ENCODE measurements at regions not wholly inside any gene's neighbourhood (a gene's known extent, or its start where the extent isn't known, plus 50 kb on each side); places are given as distances from the start of the nearest gene placed in this dataset.

DNA sequence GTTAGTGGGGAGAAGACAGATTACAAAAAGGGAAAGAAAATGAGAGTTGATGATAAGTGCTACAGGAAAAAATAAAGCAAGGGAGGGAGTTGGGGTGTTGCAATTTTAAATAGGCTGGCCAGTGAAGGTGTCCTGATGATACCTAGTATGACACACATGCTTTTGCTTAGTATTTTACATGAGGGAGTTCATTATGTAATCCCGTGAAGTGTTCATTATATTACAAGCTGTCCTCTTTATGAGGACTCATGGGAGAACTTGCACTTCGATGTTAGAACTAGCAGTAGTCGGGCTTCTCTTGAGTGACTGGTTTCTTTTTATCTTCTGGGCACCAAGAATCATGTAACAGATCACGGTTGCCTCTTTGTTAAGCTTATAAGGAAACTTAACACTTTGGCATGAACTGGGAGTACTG, 102.3 kb upstream of the MTPN start:
- Histone ChIP-seq H2BK20ac (ENCODE audit: low read length) (no peak overlapping the region), H3K4me3 (ENCODE audit: extremely low read depth in 1 of 4, insufficient read depth in 2 of 4, low read depth in 3 of 4, low read length in 4 of 4) (no peak overlapping the region), H3K79me2 (ENCODE audit: control insufficient read depth in 1 of 2, insufficient read depth in 2 of 2, low read length in 2 of 2) (no peaks in the 10 kb centered on the region), H3K23me2 (ENCODE audit: low read depth, low read length) (no peaks in the 10 kb centered on the region), H2BK12ac (ENCODE audit: low read depth, low read length) (no peak overlapping the region), H3K18ac (ENCODE audit: extremely low read depth, low read length) (no peak overlapping the region), H3K79me1 (ENCODE audit: low read depth, low read length) (no peaks in the 10 kb centered on the region), H3K14ac (ENCODE audit: insufficient read length) (no peak overlapping the region), H4K91ac (replicated peaks; ENCODE audit: insufficient read length, low read length) (no peak overlapping the region), H3K36me3 (ENCODE audit: control insufficient read depth in 2 of 4, insufficient read depth in 4 of 4, low read length in 3 of 4) (no peaks in the 10 kb centered on the region), H3K56ac (replicated peaks; ENCODE audit: insufficient read length, low read depth, low read length) (no peak overlapping the region), H3K9ac (replicated peaks in 1 of 4; ENCODE audit: extremely low read depth in 1 of 4, low read depth in 3 of 4, low read length in 3 of 4) (no peak overlapping the region), H3K4ac (replicated peaks; ENCODE audit: insufficient read length, low read depth, low read length) (no peak overlapping the region), H4K5ac (ENCODE audit: insufficient read length, low read depth, low read length) (no peak overlapping the region), H3K27me3 (replicated peaks in 1 of 4; ENCODE audit: control insufficient read depth in 3 of 4, extremely low read depth in 1 of 4, insufficient read depth in 3 of 4, low read length in 3 of 4) (no peaks in the 10 kb centered on the region), H3K23ac (ENCODE audit: insufficient read length) (no peak overlapping the region), H2BK5ac (ENCODE audit: low read depth, low read length) (no peak overlapping the region), H2BK15ac (ENCODE audit: low read length) (no peak overlapping the region), H3K27ac (ENCODE audit: low read depth, low read length) (no peak overlapping the region), H2BK120ac (replicated peaks; ENCODE audit: low read depth, low read length) (no peak overlapping the region), H2AFZ (ENCODE audit: low read length) (no peak overlapping the region), H4K8ac (ENCODE audit: extremely low read depth, insufficient read depth, low read length) (no peak overlapping the region), H3K4me1 (replicated peaks in 1 of 4; ENCODE audit: control insufficient read depth in 3 of 4, insufficient read depth in 4 of 4, low read length in 3 of 4) (no peaks in the 10 kb centered on the region), H3K9me3 (ENCODE audit: insufficient read depth in 2 of 2, low read depth in 1 of 2, low read length in 1 of 2) (no peaks in the 10 kb centered on the region), H4K20me1 (replicated peaks in 1 of 2; ENCODE audit: control insufficient read depth in 1 of 2, insufficient read depth in 2 of 2, low read length in 2 of 2) (no peaks in the 10 kb centered on the region), H3K4me2 (ENCODE audit: insufficient read depth in 1 of 2, low read depth in 2 of 2, low read length in 2 of 2) (no peak overlapping the region), H2AK5ac (ENCODE audit: low read depth, low read length) (no peak overlapping the region)
- FAIRE-seq, result no peak
- POLR2A ChIA-PET (ENCODE audit: partially characterized antibody), result no interaction called here
- no peak for DNase-seq (ENCODE audit: low read depth in 1 of 2, low spot score in 2 of 2)
- WGBS, 2 experiments (ENCODE audit: extremely low coverage in 1 of 2, insufficient coverage in 1 of 2, insufficient read length in 1 of 2, insufficient replicate concordance in 2 of 2, low coverage in 1 of 2, low lambda C conversion rate in 2 of 2, missing lambda C conversion rate in 1 of 2), result 91% methylated on average over 4 of the region's 4 CpGs; no CpG with 5 or more reads in 1 of the 2 experiments
- CTCF ChIA-PET (ENCODE audit: partially characterized antibody), result interaction anchor here (1.2 kb wide), 1 partner anchor 16 kb away, joined by 3 read pairs; no protein-coding TSS in a partner anchor
- no peak for TF ChIP-seq EGR1 (IDR thresholded peaks at IDR 0.05; ENCODE audit: borderline replicate concordance, low read depth, low read length)
